22Rv1 (cell line): ENCODE measurements at regions not wholly inside any gene's neighbourhood (a gene's known extent, or its start where the extent isn't known, plus 50 kb on each side); places are given as distances from the start of the nearest gene placed in this dataset.

Source experiments
- ZFX ChIP-seq: fragments of 450-650 bp; IDR thresholded peaks from 2 replicates; pipeline ENCODE4 v1.6.1; 2017; ENCODE audit warnings: antibody characterized with exemption, borderline replicate concordance
- TF ChIP-seq, protein P1 (sequence below): fragments of 450-650 bp; IDR thresholded peaks from 2 replicates; pipeline ENCODE4 v1.5.1; 2017; ENCODE audit warnings: mild to moderate bottlenecking

DNA sequence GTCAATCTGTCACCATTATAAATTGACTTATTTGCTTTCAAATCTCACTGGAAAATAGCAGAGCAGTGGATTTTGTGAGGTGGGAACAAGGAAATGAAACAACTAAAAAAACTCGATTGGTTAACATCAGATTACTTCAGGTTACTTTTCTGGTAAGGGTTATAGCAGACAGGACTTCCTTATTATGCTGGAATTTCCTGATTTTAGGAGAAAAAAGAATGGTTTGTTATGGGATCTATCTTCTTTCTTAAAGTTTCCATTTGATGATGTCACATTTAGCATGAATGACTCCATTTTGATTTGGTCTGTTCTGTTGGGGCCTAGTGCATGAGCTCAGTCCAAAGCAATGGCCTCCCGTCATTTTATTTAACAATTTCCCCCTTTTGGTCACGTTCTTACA lies 210.6 kb downstream of the KCNJ2 start:
- TF ChIP-seq, protein P1, sequence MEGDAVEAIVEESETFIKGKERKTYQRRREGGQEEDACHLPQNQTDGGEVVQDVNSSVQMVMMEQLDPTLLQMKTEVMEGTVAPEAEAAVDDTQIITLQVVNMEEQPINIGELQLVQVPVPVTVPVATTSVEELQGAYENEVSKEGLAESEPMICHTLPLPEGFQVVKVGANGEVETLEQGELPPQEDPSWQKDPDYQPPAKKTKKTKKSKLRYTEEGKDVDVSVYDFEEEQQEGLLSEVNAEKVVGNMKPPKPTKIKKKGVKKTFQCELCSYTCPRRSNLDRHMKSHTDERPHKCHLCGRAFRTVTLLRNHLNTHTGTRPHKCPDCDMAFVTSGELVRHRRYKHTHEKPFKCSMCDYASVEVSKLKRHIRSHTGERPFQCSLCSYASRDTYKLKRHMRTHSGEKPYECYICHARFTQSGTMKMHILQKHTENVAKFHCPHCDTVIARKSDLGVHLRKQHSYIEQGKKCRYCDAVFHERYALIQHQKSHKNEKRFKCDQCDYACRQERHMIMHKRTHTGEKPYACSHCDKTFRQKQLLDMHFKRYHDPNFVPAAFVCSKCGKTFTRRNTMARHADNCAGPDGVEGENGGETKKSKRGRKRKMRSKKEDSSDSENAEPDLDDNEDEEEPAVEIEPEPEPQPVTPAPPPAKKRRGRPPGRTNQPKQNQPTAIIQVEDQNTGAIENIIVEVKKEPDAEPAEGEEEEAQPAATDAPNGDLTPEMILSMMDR = no peak
- no peak for TF ChIP-seq ZFX
